ENCODE measurements at regions not wholly inside any gene's neighbourhood (a gene's known extent, or its start where the extent isn't known, plus 50 kb on each side); places are given as distances from the start of the nearest gene placed in this dataset.

- H3K27me3 ChIP-seq (ENCODE audit: low read length), result peaks cover 91% of the 10 kb centered on the region
- no peaks in the 10 kb centered on the region for H3K36me3 ChIP-seq (ENCODE audit: low read depth, low read length)
- H4K20me1 ChIP-seq (ENCODE audit: low read length), result no peaks in the 10 kb centered on the region
- no peaks in the 10 kb centered on the region for H3K9me2 ChIP-seq (replicated peaks; ENCODE audit: low read length)
- intact Hi-C loops (cut with micrococcal nuclease), result no loop called here
- H3K4me2 ChIP-seq (ENCODE audit: low read length), result no peak overlapping the region
- H3K9me3 ChIP-seq (ENCODE audit: low read length), result no peaks in the 10 kb centered on the region
- POLR2A ChIA-PET (ENCODE audit: unreplicated experiment), result no interaction called here
- no peak overlapping the region for H3K27ac ChIP-seq (ENCODE audit: low read length)
- TF ChIP-seq CTCF (conservative IDR thresholded peaks at IDR 0.05; ENCODE audit: low read depth, low read length) (no peak), EZH2 (IDR thresholded peaks at IDR 0.05; ENCODE audit: low read length, unreplicated experiment) (no peak), EZH2phosphoT487 (IDR thresholded peaks at IDR 0.05; ENCODE audit: borderline replicate concordance, low read length) (no peak)
- no peaks in the 10 kb centered on the region for H3K4me1 ChIP-seq (ENCODE audit: insufficient read depth, low read length)
- DNase-seq, result no peak
- CTCF ChIA-PET, result no interaction called here
- no peak overlapping the region for H3K9ac ChIP-seq (ENCODE audit: low read length)
- H3F3A ChIP-seq (ENCODE audit: low read length, unreplicated experiment), result no peaks in the 10 kb centered on the region
- no peak for ATAC-seq
- H3K4me3 ChIP-seq (ENCODE audit: low read length), result no peak overlapping the region
- no TSS peak for BruUV-seq (replicated peaks)
- H3K79me2 ChIP-seq (ENCODE audit: low read length), result no peaks in the 10 kb centered on the region
- H2AFZ ChIP-seq (ENCODE audit: low read length), result no peak overlapping the region
Observed at GRCh38 chr17:77750427-77751043, 208.0 kb upstream of the TNRC6C start.

- BruUV-seq (replicated peaks), result no TSS peak
- CTCF ChIA-PET, result no interaction called here
- Histone ChIP-seq H3K9me2 (replicated peaks; ENCODE audit: low read length) (no peaks in the 10 kb centered on the region), H3K27me3 (ENCODE audit: low read length) (peaks cover 89% of the 10 kb centered on the region), H3K4me3 (ENCODE audit: low read length) (no peak overlapping the region), H3K36me3 (ENCODE audit: low read depth, low read length) (no peaks in the 10 kb centered on the region), H3K9ac (ENCODE audit: low read length) (no peak overlapping the region), H3K27ac (ENCODE audit: low read length) (no peak overlapping the region), H4K20me1 (ENCODE audit: low read length) (no peaks in the 10 kb centered on the region), H3K79me2 (ENCODE audit: low read length) (no peaks in the 10 kb centered on the region), H2AFZ (ENCODE audit: low read length) (no peak overlapping the region), H3F3A (ENCODE audit: low read length, unreplicated experiment) (no peaks in the 10 kb centered on the region), H3K4me1 (ENCODE audit: insufficient read depth, low read length) (no peaks in the 10 kb centered on the region), H3K4me2 (ENCODE audit: low read length) (no peak overlapping the region), H3K9me3 (ENCODE audit: low read length) (no peaks in the 10 kb centered on the region)
- intact Hi-C loops (cut with micrococcal nuclease), result no loop called here
- POLR2A ChIA-PET (ENCODE audit: unreplicated experiment), result interaction anchor here (0.6 kb wide), 1 partner anchor 131 kb away, joined by 4 read pairs; no protein-coding TSS in a partner anchor
- no peak for DNase-seq
- no peak for TF ChIP-seq CTCF (conservative IDR thresholded peaks at IDR 0.05; ENCODE audit: low read depth, low read length)
- no peak for TF ChIP-seq EZH2 (IDR thresholded peaks at IDR 0.05; ENCODE audit: low read length, unreplicated experiment)
- no peak for TF ChIP-seq EZH2phosphoT487 (IDR thresholded peaks at IDR 0.05; ENCODE audit: borderline replicate concordance, low read length)
- no peak for ATAC-seq
Observed at GRCh38 chr17:77753246-77753645, 205.3 kb upstream of the TNRC6C start.

GRCh38 chr17:77753691-77754245, 204.7 kb upstream of the TNRC6C start:
- Histone ChIP-seq H3K9ac (ENCODE audit: low read length) (no peak overlapping the region), H3K9me3 (ENCODE audit: low read length) (no peaks in the 10 kb centered on the region), H3K4me2 (ENCODE audit: low read length) (no peak overlapping the region), H3K4me1 (ENCODE audit: insufficient read depth, low read length) (no peaks in the 10 kb centered on the region), H2AFZ (ENCODE audit: low read length) (no peak overlapping the region), H3F3A (ENCODE audit: low read length, unreplicated experiment) (no peaks in the 10 kb centered on the region), H4K20me1 (ENCODE audit: low read length) (no peaks in the 10 kb centered on the region), H3K27ac (ENCODE audit: low read length) (no peak overlapping the region), H3K79me2 (ENCODE audit: low read length) (no peaks in the 10 kb centered on the region), H3K27me3 (ENCODE audit: low read length) (peaks cover 84% of the 10 kb centered on the region), H3K4me3 (ENCODE audit: low read length) (no peak overlapping the region), H3K36me3 (ENCODE audit: low read depth, low read length) (no peaks in the 10 kb centered on the region), H3K9me2 (replicated peaks; ENCODE audit: low read length) (no peaks in the 10 kb centered on the region)
- TF ChIP-seq EZH2phosphoT487 (IDR thresholded peaks at IDR 0.05; ENCODE audit: borderline replicate concordance, low read length) (no peak), EZH2 (IDR thresholded peaks at IDR 0.05; ENCODE audit: low read length, unreplicated experiment) (no peak), CTCF (conservative IDR thresholded peaks at IDR 0.05; ENCODE audit: low read depth, low read length) (no peak)
- intact Hi-C loops (cut with micrococcal nuclease), result no loop called here
- CTCF ChIA-PET, result no interaction called here
- POLR2A ChIA-PET (ENCODE audit: unreplicated experiment), result no interaction called here
- ATAC-seq, result no peak
- no TSS peak for BruUV-seq (replicated peaks)
- DNase-seq, result no peak

Measured in PC-3 (cell line).